Activated CD4-positive, alpha-beta T cell treated with anti-CD3 and anti-CD28 coated beads, Interleukin-2, amount 50 U/mL, for 48 hours (primary cell): ENCODE measurements at regions not wholly inside any gene's neighbourhood (a gene's known extent, or its start where the extent isn't known, plus 50 kb on each side); places are given as distances from the start of the nearest gene placed in this dataset.
"Not testable (repeated sequence)": the region's sequence is repeated elsewhere in the genome, so short reads cannot be mapped to it uniquely, and the experiment has no call there.

Experiments
- DNase-seq, 2 experiments: peaks; one replicate each; pipeline ENCODE4 v3.0.0-alpha.2; 2020

- no peak for DNase-seq
Observed at GRCh38 chr1:67589519-67590233, 95.3 kb upstream of the GADD45A start.

- DNase-seq: no peak
Observed at GRCh38 chr1:67590329-67590728, 94.7 kb upstream of the GADD45A start.

GRCh38 chr1:67594764-67595163, 90.2 kb upstream of the GADD45A start:
- DNase-seq: no peak

GRCh38 chr1:67596674-67597073, 88.3 kb upstream of the GADD45A start:
- DNase-seq: no peak

- DNase-seq: no peak
Observed at GRCh38 chr1:67597336-67597735, 87.7 kb upstream of the GADD45A start.

GRCh38 chr1:67599085-67599484, 85.9 kb upstream of the GADD45A start:
- DNase-seq: no peak

GRCh38 chr1:67601539-67601938, 83.5 kb upstream of the GADD45A start:
- no peak for DNase-seq

GRCh38 chr1:67601955-67602354, 83.0 kb upstream of the GADD45A start:
- no peak for DNase-seq

GRCh38 chr1:67604778-67605177, 80.2 kb upstream of the GADD45A start:
- no peak for DNase-seq

GRCh38 chr1:67605209-67605780, 79.7 kb upstream of the GADD45A start:
- no peak for DNase-seq

- DNase-seq: no peak
Observed at GRCh38 chr1:67607286-67607685, 77.7 kb upstream of the GADD45A start.

- DNase-seq: no peak
Observed at GRCh38 chr1:67607699-67608098, 77.3 kb upstream of the GADD45A start.

- DNase-seq: no peak
Observed at GRCh38 chr1:67608661-67609576, 76.1 kb upstream of the GADD45A start.

- no peak for DNase-seq
Observed at GRCh38 chr1:67609577-67610341, 75.2 kb upstream of the GADD45A start.

- DNase-seq: no peak
Observed at GRCh38 chr1:67610450-67610849, 74.6 kb upstream of the GADD45A start.

- DNase-seq: no peak
Observed at GRCh38 chr1:67611846-67612245, 73.2 kb upstream of the GADD45A start.

- DNase-seq: no peak
Observed at GRCh38 chr1:67612788-67613241, 72.2 kb upstream of the GADD45A start.

GRCh38 chr1:67613479-67613878, 71.5 kb upstream of the GADD45A start:
- not testable (repeated sequence) for DNase-seq

GRCh38 chr1:67614511-67614934, 70.5 kb upstream of the GADD45A start:
- DNase-seq: no peak

- no peak for DNase-seq
Observed at GRCh38 chr1:67615886-67616285, 69.1 kb upstream of the GADD45A start.

- DNase-seq: no peak
Observed at GRCh38 chr1:67616394-67616985, 68.5 kb upstream of the GADD45A start.

GRCh38 chr1:67618285-67619018, 66.5 kb upstream of the GADD45A start:
- no peak for DNase-seq
